Activated B cell treated with CpG ODN at 0.5 μM for 24 hours (primary cell): ENCODE measurements at regions not wholly inside any gene's neighbourhood (a gene's known extent, or its start where the extent isn't known, plus 50 kb on each side); places are given as distances from the start of the nearest gene placed in this dataset.

Experiments
- ATAC-seq: fragments of 200-7000 bp; cut with Tn5 transposase; one replicate; pipeline ENCODE4 v1.10.0; 2021; ENCODE audit warnings: low read depth, mild to moderate bottlenecking, moderate library complexity
- CTCF ChIA-PET: fragments of 350-600 bp; sonication (Branson Sonifier 250); formaldehyde crosslinking; loops from one replicate; lab custom pipeline; 2021; ENCODE audit warnings: antibody characterized with exemption; lab: Charles Lee
- POLR2A ChIA-PET: fragments of 350-600 bp; sonication (Branson Sonifier 250); formaldehyde crosslinking; loops from one replicate; lab custom pipeline; 2021; ENCODE audit warnings: antibody characterized with exemption; lab: Charles Lee
- DNase-seq: peaks from one replicate; pipeline ENCODE4 v3.0.0; 2022
- H3K27ac Mint-ChIP-seq: one replicate; pipeline ENCODE4 v1.8.0; 2020; ENCODE audit warnings: mixed read lengths
- H3K27me3 Mint-ChIP-seq: one replicate; pipeline ENCODE4 v1.8.0; 2021; ENCODE audit warnings: mixed read lengths
- H3K36me3 Mint-ChIP-seq: one replicate; pipeline ENCODE4 v1.8.0; 2021; ENCODE audit warnings: low read depth, mixed read lengths
- H3K4me1 Mint-ChIP-seq: one replicate; pipeline ENCODE4 v1.8.0; 2021; ENCODE audit warnings: mixed read lengths
- H3K4me3 Mint-ChIP-seq: one replicate; pipeline ENCODE4 v1.8.0; 2020; ENCODE audit warnings: mild to moderate bottlenecking, mixed read lengths
- H3K9me3 Mint-ChIP-seq: one replicate; pipeline ENCODE4 v1.8.0; 2020; ENCODE audit warnings: mixed read lengths
- CTCF ChIP-seq: fragments of 200-600 bp; IDR thresholded peaks from one replicate; pipeline ENCODE4 v1.8.0; 2022; ENCODE audit warnings: antibody characterized with exemption, mild to moderate bottlenecking
- intact Hi-C: fragments of 100-400 bp; cut with micrococcal nuclease; formaldehyde crosslinking; loops from one replicate; pipeline ENCODE4 v1.15.1; 2024

GRCh38 chr2:81551040-81551634 lies 1246.6 kb upstream of the LRRTM1 start:
- Mint-ChIP-seq H3K4me3 (no peak overlapping the region), H3K27me3 (no peaks in the 10 kb centered on the region), H3K27ac (no peak overlapping the region), H3K36me3 (no peaks in the 10 kb centered on the region), H3K4me1 (no peaks in the 10 kb centered on the region), H3K9me3 (peaks cover 10% of the 10 kb centered on the region)
- intact Hi-C loops: no loop called here
- CTCF ChIA-PET: no interaction called here
- no peak for TF ChIP-seq CTCF
- DNase-seq: no peak
- ATAC-seq: no peak
- POLR2A ChIA-PET: no interaction called here

GRCh38 chr2:81550277-81550676 lies 1245.7 kb upstream of the LRRTM1 start:
- no peak overlapping the region for H3K27ac Mint-ChIP-seq
- H3K4me1 Mint-ChIP-seq: no peaks in the 10 kb centered on the region
- no peaks in the 10 kb centered on the region for H3K36me3 Mint-ChIP-seq
- no peaks in the 10 kb centered on the region for H3K27me3 Mint-ChIP-seq
- peaks cover 10% of the 10 kb centered on the region for H3K9me3 Mint-ChIP-seq
- CTCF ChIA-PET: no interaction called here
- no peak for ATAC-seq
- intact Hi-C loops: no loop called here
- DNase-seq: no peak
- no peak overlapping the region for H3K4me3 Mint-ChIP-seq
- no peak for TF ChIP-seq CTCF
- POLR2A ChIA-PET: no interaction called here

- Mint-ChIP-seq H3K9me3 (peaks cover 10% of the 10 kb centered on the region), H3K36me3 (no peaks in the 10 kb centered on the region), H3K27me3 (no peaks in the 10 kb centered on the region), H3K27ac (no peak overlapping the region), H3K4me3 (no peak overlapping the region), H3K4me1 (no peaks in the 10 kb centered on the region)
- POLR2A ChIA-PET: no interaction called here
- CTCF ChIA-PET: no interaction called here
- intact Hi-C loops: no loop called here
- TF ChIP-seq CTCF: no peak
- no peak for DNase-seq
- no peak for ATAC-seq
These were observed 1245.1 kb upstream of the LRRTM1 start for GRCh38 chr2:81549646-81550045.

GRCh38 chr2:81545626-81546025 lies 1241.1 kb upstream of the LRRTM1 start:
- no peak for ATAC-seq
- Mint-ChIP-seq H3K4me1 (no peaks in the 10 kb centered on the region), H3K36me3 (no peaks in the 10 kb centered on the region), H3K4me3 (no peak overlapping the region), H3K27ac (no peak overlapping the region), H3K27me3 (no peaks in the 10 kb centered on the region), H3K9me3 (peaks cover 7% of the 10 kb centered on the region)
- intact Hi-C loops: no loop called here
- ChIA-PET POLR2A (no interaction called here), CTCF (no interaction called here)
- no peak for TF ChIP-seq CTCF
- no peak for DNase-seq

GRCh38 chr2:81542119-81542518 lies 1237.6 kb upstream of the LRRTM1 start:
- TF ChIP-seq CTCF: no peak
- no peak for ATAC-seq
- POLR2A ChIA-PET: no interaction called here
- Mint-ChIP-seq H3K4me3 (no peak overlapping the region), H3K27me3 (no peaks in the 10 kb centered on the region), H3K27ac (no peak overlapping the region), H3K4me1 (no peaks in the 10 kb centered on the region), H3K9me3 (peaks cover 6% of the 10 kb centered on the region), H3K36me3 (no peaks in the 10 kb centered on the region)
- CTCF ChIA-PET: no interaction called here
- intact Hi-C loops: no loop called here
- DNase-seq: no peak
